GM19351 (cell line): ENCODE measurements at regions not wholly inside any gene's neighbourhood (a gene's known extent, or its start where the extent isn't known, plus 50 kb on each side); places are given as distances from the start of the nearest gene placed in this dataset.
A peak's percentile ranks its signal among the peaks of the same experiment; 100 is the strongest.

Experiments used
- ATAC-seq: cut with Tn5 transposase; IDR thresholded peaks from one replicate; pipeline ENCODE4 v1.9.1; 2021; ENCODE audit warnings: mild to moderate bottlenecking, moderate library complexity; ENCODE audit not compliant: unreplicated experiment

DNA sequence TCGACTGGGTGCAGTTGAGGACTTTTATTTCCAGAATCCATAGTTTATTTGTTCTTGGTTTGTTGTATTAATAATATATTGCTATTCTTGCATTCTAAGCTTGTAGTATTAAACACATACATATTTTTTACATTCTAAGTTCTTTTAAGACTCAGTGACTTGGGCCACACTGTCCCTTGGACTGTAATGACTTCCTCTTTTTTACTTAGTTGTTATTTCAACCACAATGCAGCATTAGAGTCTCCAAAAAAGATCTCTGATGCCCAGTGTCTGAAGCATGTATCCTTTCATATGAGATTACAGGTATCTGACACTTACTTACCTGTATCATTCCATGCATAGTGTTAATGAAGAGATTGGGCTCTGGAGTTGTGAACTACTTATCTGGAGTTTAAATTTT is 864.9 kb upstream of the PCDH20 start:
- peak; percentile 97 for ATAC-seq

DNA sequence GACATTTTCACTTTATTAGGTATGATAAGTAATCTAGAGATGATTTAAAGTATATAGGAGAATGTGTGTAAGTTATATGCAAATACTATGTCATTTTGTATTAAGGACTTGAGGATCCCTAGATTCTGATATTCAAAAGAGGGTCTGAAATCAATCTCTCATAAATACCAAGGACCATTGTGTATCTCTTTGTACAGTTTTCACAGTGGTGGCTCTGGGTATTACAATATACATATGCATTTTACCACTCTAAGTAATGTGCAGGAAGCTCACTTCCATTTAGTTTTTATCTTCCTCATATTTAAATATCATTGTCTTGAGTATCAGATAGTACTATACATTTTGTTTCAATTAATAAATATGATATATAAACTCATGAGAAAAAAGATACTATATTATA is 862.6 kb upstream of the PCDH20 start:
- ATAC-seq, result no peak

DNA sequence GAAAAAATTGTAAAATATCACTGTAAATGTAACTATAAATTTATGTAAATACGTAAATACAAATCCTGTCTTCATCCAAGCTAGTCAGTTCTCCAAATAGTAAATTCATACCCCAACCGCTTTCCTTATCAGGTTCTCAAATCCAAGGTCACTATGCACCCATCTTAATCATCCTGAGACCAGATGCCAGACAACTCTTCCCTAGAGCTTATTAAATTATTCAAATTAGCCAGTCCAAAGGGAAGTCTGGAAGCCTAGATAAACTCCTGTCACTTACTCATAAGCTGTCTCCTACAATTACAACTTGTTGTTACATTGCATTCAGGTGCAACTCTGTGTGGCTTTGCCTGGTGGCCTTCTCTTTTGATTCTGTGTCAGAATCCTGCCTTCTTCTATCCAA is 836.1 kb upstream of the PCDH20 start:
- ATAC-seq, result no peak

GRCh38 chr13:62250501-62251201 is 835.0 kb upstream of the PCDH20 start:
- ATAC-seq, result no peak

DNA sequence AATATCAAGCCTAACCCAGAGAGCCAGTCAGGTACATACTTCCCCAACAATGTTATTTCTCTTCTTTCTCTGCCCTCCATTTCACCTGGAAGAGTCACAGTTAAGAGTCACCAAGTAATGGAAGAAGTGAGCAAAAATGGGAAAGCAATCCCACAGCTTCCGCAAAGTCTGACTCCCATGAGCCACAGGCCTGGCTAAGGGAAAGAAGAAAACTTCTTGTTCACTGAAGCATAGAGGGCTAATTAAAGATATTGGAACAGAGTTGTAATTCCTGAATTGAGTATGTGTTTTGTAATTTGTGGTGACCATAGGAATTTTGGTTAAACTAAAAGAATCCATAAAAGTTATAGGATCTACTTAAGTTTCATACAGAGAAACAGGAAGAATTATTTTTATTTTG is 830.9 kb upstream of the PCDH20 start:
- ATAC-seq, result no peak

- no peak for ATAC-seq
These were observed 827.5 kb upstream of the PCDH20 start for GRCh38 chr13:62243106-62243505.

- ATAC-seq, result no peak
These were observed 819.3 kb upstream of the PCDH20 start for GRCh38 chr13:62234780-62235440.

- ATAC-seq, result no peak
These were observed 795.3 kb upstream of the PCDH20 start for GRCh38 chr13:62210951-62211350.

- peak; percentile 90 for ATAC-seq
These were observed 793.9 kb upstream of the PCDH20 start for GRCh38 chr13:62209529-62209928.

GRCh38 chr13:62207388-62207787 is 791.7 kb upstream of the PCDH20 start:
- ATAC-seq, result no peak

- no peak for ATAC-seq
These were observed 790.5 kb upstream of the PCDH20 start for GRCh38 chr13:62206165-62206564.

GRCh38 chr13:62205273-62205672 is 789.6 kb upstream of the PCDH20 start:
- ATAC-seq, result no peak

- no peak for ATAC-seq
These were observed 778.7 kb upstream of the PCDH20 start for GRCh38 chr13:62194371-62194770.

DNA sequence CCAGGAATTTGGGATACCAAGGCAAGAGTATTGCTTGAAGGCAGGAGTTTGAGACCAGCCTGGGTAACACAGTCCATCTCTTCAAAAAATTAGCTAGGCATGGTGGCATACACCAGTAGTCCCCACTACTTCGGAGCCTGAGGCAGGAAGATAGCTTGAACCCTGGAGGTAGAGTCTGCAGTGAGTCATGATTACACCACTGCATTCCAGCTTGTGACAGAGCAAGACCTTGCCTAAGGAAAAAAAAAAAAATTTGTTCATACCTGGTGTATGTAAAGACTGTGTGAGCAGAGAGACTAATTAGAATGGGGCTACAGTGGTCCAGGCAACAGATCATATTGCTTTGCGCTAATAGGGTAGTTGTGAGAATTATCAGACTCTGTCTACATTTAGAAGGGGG is 778.3 kb upstream of the PCDH20 start:
- ATAC-seq, result no peak

DNA sequence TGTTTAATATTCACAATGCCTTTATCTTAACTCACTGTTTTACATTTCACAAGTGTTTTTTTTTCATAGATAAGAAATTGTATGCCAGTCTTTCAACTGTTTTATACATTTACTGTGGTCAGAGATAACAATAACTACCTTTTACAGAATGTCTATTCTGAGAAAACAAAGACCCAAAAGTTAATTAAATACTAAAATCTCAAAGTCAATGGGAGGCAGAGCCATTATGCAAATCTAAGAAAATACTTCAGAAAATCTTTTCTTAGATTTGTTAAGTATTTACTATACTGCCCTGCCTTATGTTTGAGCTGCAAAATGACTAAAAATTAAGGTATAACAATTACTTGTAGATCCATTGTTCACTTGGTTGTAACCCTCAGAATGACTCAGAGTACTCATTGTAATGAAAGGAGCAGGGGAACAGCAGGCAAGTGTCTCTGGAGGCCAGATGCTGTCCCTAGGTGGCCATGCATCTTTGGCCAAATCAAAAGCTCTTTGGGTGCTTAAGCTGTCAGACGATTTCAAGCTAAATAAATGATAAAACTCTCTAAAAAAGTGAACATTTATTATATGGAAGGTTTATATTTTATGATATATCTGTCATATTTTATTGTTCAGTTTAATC is 770.1 kb upstream of the PCDH20 start:
- ATAC-seq, result peak; percentile 48

DNA sequence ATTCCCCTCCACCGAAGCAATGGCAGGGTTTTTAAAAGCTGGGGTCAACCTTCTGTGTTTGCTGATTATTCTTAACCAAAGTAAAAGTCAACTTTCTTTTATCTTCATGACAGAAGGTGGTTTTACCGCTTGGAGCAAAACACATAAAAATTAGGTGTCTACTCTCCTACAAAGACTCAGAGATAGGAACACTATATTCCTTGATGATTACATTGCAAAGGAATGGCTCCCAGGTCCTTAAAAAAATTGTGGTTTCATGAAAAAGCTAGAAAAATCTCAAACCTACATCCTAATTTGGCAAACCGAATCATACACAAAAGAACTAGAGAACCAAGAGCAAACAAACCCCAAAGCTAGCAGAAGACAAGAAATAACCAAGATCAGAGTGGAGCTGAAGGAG is 760.4 kb upstream of the PCDH20 start:
- ATAC-seq, result no peak

DNA sequence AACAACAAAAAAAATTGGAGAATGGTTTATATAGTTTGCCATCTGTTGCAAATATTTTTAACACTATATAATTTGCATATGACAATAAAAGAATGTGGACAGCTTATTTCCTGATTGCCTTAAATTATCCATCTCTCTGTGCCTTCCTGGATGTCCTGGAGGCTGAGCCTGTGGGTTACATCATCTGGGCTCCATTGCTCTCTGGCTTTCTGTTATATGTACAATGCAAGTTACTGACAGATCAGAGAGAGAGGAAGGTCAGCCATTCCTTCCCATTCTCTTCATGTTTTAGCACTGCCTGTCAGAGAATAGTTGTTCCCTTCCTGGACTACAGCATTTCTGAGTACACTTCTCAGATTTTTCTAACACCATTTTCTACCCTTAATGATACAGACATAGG is 758.3 kb upstream of the PCDH20 start:
- no peak for ATAC-seq

- ATAC-seq, result no peak
These were observed 756.0 kb upstream of the PCDH20 start for GRCh38 chr13:62171697-62172096.

DNA sequence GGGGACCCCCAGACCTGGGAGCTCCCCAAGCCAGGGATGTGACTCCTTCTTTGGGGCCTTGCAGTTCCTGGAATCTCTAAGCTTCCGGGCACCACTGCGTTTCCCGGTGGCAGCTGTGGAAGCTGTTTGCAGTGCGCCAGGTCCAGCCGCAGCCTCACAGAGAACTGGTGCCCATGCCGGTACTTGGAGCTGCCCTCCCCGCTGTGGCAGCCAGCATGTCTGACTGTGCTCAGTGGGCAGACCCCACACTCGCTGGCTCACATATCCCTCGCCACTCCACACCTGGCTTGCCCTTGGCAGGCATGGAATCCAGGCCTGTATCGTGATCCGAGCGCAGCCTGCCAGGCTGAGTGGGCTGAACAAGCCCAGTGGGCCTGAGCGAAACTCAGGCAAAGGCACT is 753.2 kb upstream of the PCDH20 start:
- no peak for ATAC-seq

GRCh38 chr13:62167650-62168172 is 752.1 kb upstream of the PCDH20 start:
- no peak for ATAC-seq

GRCh38 chr13:62162860-62163259 is 747.2 kb upstream of the PCDH20 start:
- no peak for ATAC-seq

DNA sequence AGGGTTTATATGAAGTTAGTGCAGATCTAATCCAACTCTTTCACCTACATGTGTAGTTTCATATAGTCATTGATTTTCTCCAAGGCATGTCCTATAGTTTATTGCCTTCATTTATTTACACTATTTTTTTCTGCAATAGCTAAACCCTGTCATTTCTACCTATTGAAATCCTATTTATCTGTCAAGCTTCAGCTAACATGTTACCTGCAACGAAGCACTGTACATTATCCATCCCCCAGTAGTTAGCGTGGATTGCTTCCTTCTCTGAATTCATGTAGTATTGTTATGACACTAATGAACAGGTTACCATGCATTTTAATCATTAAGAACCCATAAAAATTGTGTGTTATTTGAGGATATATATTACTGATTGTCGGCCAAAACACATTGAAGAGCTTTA is 742.9 kb upstream of the PCDH20 start:
- no peak for ATAC-seq
